ENCODE measurements at regions not wholly inside any gene's neighbourhood (a gene's known extent, or its start where the extent isn't known, plus 50 kb on each side); places are given as distances from the start of the nearest gene placed in this dataset.
A peak's percentile ranks its signal among the peaks of the same experiment; 100 is the strongest.

- Histone ChIP-seq H3K23ac (ENCODE audit: low read length in 2 of 2) (no peak overlapping the region), H3K36me3 (ENCODE audit: control insufficient read depth in 1 of 2, insufficient read depth in 2 of 2, low read depth in 1 of 2, low read length in 2 of 2) (no peaks in the 10 kb centered on the region), H3K9ac (ENCODE audit: low read length) (no peak overlapping the region), H3K14ac (ENCODE audit: low read length in 2 of 2) (no peak overlapping the region), H3K18ac (ENCODE audit: low read depth in 1 of 2, low read length in 2 of 2) (no peak overlapping the region), H4K91ac (ENCODE audit: low read length) (no peak overlapping the region), H2AK5ac (ENCODE audit: low read length, severe bottlenecking) (no peak overlapping the region), H3K4me1 (ENCODE audit: control insufficient read depth, insufficient read depth, low read depth, low read length) (peaks cover 3% of the 10 kb centered on the region), H3K4ac (ENCODE audit: low read depth in 1 of 2, low read length in 2 of 2) (no peak overlapping the region), H3K4me3 (ENCODE audit: insufficient read depth in 1 of 2, low read depth in 1 of 2, low read length in 2 of 2) (no peak overlapping the region), H2BK5ac (ENCODE audit: low read depth, low read length, poor library complexity, severe bottlenecking) (no peak overlapping the region), H2BK12ac (ENCODE audit: low read length in 2 of 2) (no peak overlapping the region), H2BK15ac (ENCODE audit: low read depth, poor library complexity, severe bottlenecking) (no peak overlapping the region), H3K27ac (ENCODE audit: low read length, poor library complexity, severe bottlenecking) (no peak overlapping the region), H3K79me1 (replicated peaks; ENCODE audit: low read length, poor library complexity, severe bottlenecking) (no peaks in the 10 kb centered on the region), H3K4me2 (ENCODE audit: low read length, poor library complexity, severe bottlenecking) (no peak overlapping the region), H2BK120ac (ENCODE audit: low read depth, low read length) (no peak overlapping the region), H3K9me3 (ENCODE audit: control insufficient read depth, low read length) (no peaks in the 10 kb centered on the region), H3K27me3 (ENCODE audit: control insufficient read depth in 1 of 2, insufficient read depth in 1 of 2, low read length in 2 of 2) (no peaks in the 10 kb centered on the region), H4K8ac (ENCODE audit: low read length) (no peak overlapping the region), H2AFZ (ENCODE audit: low read depth, low read length) (no peak overlapping the region)
- no peak for DNase-seq
- 78% methylated on average over 6 of the region's 6 CpGs for WGBS
Observed at GRCh38 chr9:27675354-27675753, 102.1 kb upstream of the C9orf72 start.

- H2BK15ac ChIP-seq (ENCODE audit: low read depth, poor library complexity, severe bottlenecking) = no peak overlapping the region
- H3K9me3 ChIP-seq (ENCODE audit: control insufficient read depth, low read length) = no peaks in the 10 kb centered on the region
- no peaks in the 10 kb centered on the region for H3K79me1 ChIP-seq (replicated peaks; ENCODE audit: low read length, poor library complexity, severe bottlenecking)
- no peak overlapping the region for H3K27ac ChIP-seq (ENCODE audit: low read length, poor library complexity, severe bottlenecking)
- no peak overlapping the region for H3K9ac ChIP-seq (ENCODE audit: low read length)
- H3K4me1 ChIP-seq (ENCODE audit: control insufficient read depth, insufficient read depth, low read depth, low read length) = peaks cover 3% of the 10 kb centered on the region
- no peak overlapping the region for H3K23ac ChIP-seq (ENCODE audit: low read length in 2 of 2)
- H2BK5ac ChIP-seq (ENCODE audit: low read depth, low read length, poor library complexity, severe bottlenecking) = no peak overlapping the region
- no peak overlapping the region for H2AK5ac ChIP-seq (ENCODE audit: low read length, severe bottlenecking)
- no peak overlapping the region for H3K14ac ChIP-seq (ENCODE audit: low read length in 2 of 2)
- H3K36me3 ChIP-seq (ENCODE audit: control insufficient read depth in 1 of 2, insufficient read depth in 2 of 2, low read depth in 1 of 2, low read length in 2 of 2) = no peaks in the 10 kb centered on the region
- no peak overlapping the region for H3K4me2 ChIP-seq (ENCODE audit: low read length, poor library complexity, severe bottlenecking)
- H2BK120ac ChIP-seq (ENCODE audit: low read depth, low read length) = no peak overlapping the region
- no peak overlapping the region for H4K8ac ChIP-seq (ENCODE audit: low read length)
- H2AFZ ChIP-seq (ENCODE audit: low read depth, low read length) = no peak overlapping the region
- H3K4ac ChIP-seq (ENCODE audit: low read depth in 1 of 2, low read length in 2 of 2) = no peak overlapping the region
- H3K4me3 ChIP-seq (ENCODE audit: insufficient read depth in 1 of 2, low read depth in 1 of 2, low read length in 2 of 2) = no peak overlapping the region
- H2BK12ac ChIP-seq (ENCODE audit: low read length in 2 of 2) = no peak overlapping the region
- no peak overlapping the region for H4K91ac ChIP-seq (ENCODE audit: low read length)
- H3K27me3 ChIP-seq (ENCODE audit: control insufficient read depth in 1 of 2, insufficient read depth in 1 of 2, low read length in 2 of 2) = no peaks in the 10 kb centered on the region
- DNase-seq = no peak
- no CpG with 5 or more reads among the region's 2 CpGs for WGBS
- no peak overlapping the region for H3K18ac ChIP-seq (ENCODE audit: low read depth in 1 of 2, low read length in 2 of 2)
Observed at GRCh38 chr9:27676827-27677226, 103.5 kb upstream of the C9orf72 start.

- Histone ChIP-seq H3K14ac (ENCODE audit: low read length in 2 of 2) (no peak overlapping the region), H3K18ac (ENCODE audit: low read depth in 1 of 2, low read length in 2 of 2) (no peak overlapping the region), H2BK5ac (ENCODE audit: low read depth, low read length, poor library complexity, severe bottlenecking) (no peak overlapping the region), H3K27ac (ENCODE audit: low read length, poor library complexity, severe bottlenecking) (no peak overlapping the region), H3K79me1 (replicated peaks; ENCODE audit: low read length, poor library complexity, severe bottlenecking) (no peaks in the 10 kb centered on the region), H2AK5ac (ENCODE audit: low read length, severe bottlenecking) (no peak overlapping the region), H3K4me2 (ENCODE audit: low read length, poor library complexity, severe bottlenecking) (no peak overlapping the region), H3K36me3 (ENCODE audit: control insufficient read depth in 1 of 2, insufficient read depth in 2 of 2, low read depth in 1 of 2, low read length in 2 of 2) (no peaks in the 10 kb centered on the region), H3K9ac (ENCODE audit: low read length) (no peak overlapping the region), H2BK15ac (ENCODE audit: low read depth, poor library complexity, severe bottlenecking) (no peak overlapping the region), H3K27me3 (ENCODE audit: control insufficient read depth in 1 of 2, insufficient read depth in 1 of 2, low read length in 2 of 2) (no peaks in the 10 kb centered on the region), H4K8ac (ENCODE audit: low read length) (no peak overlapping the region), H3K4ac (ENCODE audit: low read depth in 1 of 2, low read length in 2 of 2) (no peak overlapping the region), H3K4me1 (ENCODE audit: control insufficient read depth, insufficient read depth, low read depth, low read length) (no peaks in the 10 kb centered on the region), H2BK12ac (ENCODE audit: low read length in 2 of 2) (no peak overlapping the region), H3K23ac (ENCODE audit: low read length in 2 of 2) (no peak overlapping the region), H3K9me3 (ENCODE audit: control insufficient read depth, low read length) (no peaks in the 10 kb centered on the region), H2AFZ (ENCODE audit: low read depth, low read length) (no peak overlapping the region), H3K4me3 (ENCODE audit: insufficient read depth in 1 of 2, low read depth in 1 of 2, low read length in 2 of 2) (no peak overlapping the region), H4K91ac (ENCODE audit: low read length) (no peak overlapping the region), H2BK120ac (ENCODE audit: low read depth, low read length) (no peak overlapping the region)
- DNase-seq = no peak
- 96% methylated on average over 2 of the region's 2 CpGs for WGBS
Observed at GRCh38 chr9:27679338-27679737, 106.1 kb upstream of the C9orf72 start.

- Histone ChIP-seq H4K8ac (ENCODE audit: low read length) (no peak overlapping the region), H4K91ac (ENCODE audit: low read length) (no peak overlapping the region), H2BK12ac (ENCODE audit: low read length in 2 of 2) (no peak overlapping the region), H2AFZ (ENCODE audit: low read depth, low read length) (no peak overlapping the region), H3K23ac (ENCODE audit: low read length in 2 of 2) (no peak overlapping the region), H3K9ac (ENCODE audit: low read length) (no peak overlapping the region), H2BK120ac (ENCODE audit: low read depth, low read length) (no peak overlapping the region), H3K9me3 (ENCODE audit: control insufficient read depth, low read length) (no peaks in the 10 kb centered on the region), H3K36me3 (ENCODE audit: control insufficient read depth in 1 of 2, insufficient read depth in 2 of 2, low read depth in 1 of 2, low read length in 2 of 2) (no peaks in the 10 kb centered on the region), H3K18ac (ENCODE audit: low read depth in 1 of 2, low read length in 2 of 2) (peak overlapping the region in 1 of 2 experiments; percentile 3), H3K4me2 (ENCODE audit: low read length, poor library complexity, severe bottlenecking) (no peak overlapping the region), H2BK5ac (ENCODE audit: low read depth, low read length, poor library complexity, severe bottlenecking) (no peak overlapping the region), H3K27me3 (ENCODE audit: control insufficient read depth in 1 of 2, insufficient read depth in 1 of 2, low read length in 2 of 2) (no peaks in the 10 kb centered on the region), H3K4me1 (ENCODE audit: control insufficient read depth, insufficient read depth, low read depth, low read length) (no peaks in the 10 kb centered on the region), H3K79me1 (replicated peaks; ENCODE audit: low read length, poor library complexity, severe bottlenecking) (no peaks in the 10 kb centered on the region), H2AK5ac (ENCODE audit: low read length, severe bottlenecking) (no peak overlapping the region), H2BK15ac (ENCODE audit: low read depth, poor library complexity, severe bottlenecking) (no peak overlapping the region), H3K4me3 (ENCODE audit: insufficient read depth in 1 of 2, low read depth in 1 of 2, low read length in 2 of 2) (no peak overlapping the region), H3K4ac (ENCODE audit: low read depth in 1 of 2, low read length in 2 of 2) (no peak overlapping the region), H3K14ac (ENCODE audit: low read length in 2 of 2) (no peak overlapping the region), H3K27ac (ENCODE audit: low read length, poor library complexity, severe bottlenecking) (no peak overlapping the region)
- no peak for DNase-seq
- WGBS = 77% methylated on average over 7 of the region's 7 CpGs
Observed at GRCh38 chr9:27683181-27683580, 109.9 kb upstream of the C9orf72 start.
